HG02759 (cell line): ENCODE measurements at regions not wholly inside any gene's neighbourhood (a gene's known extent, or its start where the extent isn't known, plus 50 kb on each side); places are given as distances from the start of the nearest gene placed in this dataset.

Source experiments
- ATAC-seq: cut with Tn5 transposase; IDR thresholded peaks from one replicate; pipeline ENCODE4 v1.9.1; 2021; ENCODE audit warnings: mild to moderate bottlenecking, moderate library complexity; ENCODE audit not compliant: unreplicated experiment

DNA sequence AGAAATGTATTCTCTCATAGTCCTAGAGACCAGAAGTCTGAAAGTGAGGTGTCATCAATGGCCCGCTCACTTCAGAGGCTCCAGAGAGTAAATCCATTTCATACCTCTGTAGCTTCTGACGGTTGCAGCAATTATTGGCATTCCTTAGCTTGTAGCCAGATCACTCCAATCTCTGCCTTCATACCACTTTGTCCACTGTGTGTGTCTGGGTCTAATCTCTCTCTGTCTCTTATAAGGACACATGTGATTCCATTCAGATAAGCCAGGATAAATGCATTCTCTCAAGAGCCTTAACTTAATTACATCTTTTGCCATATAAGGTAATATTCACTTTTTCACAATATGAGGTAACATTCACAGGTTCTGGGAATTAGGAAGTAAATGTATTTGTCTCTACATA lies 365.7 kb downstream of the GXYLT1 start:
- ATAC-seq, result no peak

DNA sequence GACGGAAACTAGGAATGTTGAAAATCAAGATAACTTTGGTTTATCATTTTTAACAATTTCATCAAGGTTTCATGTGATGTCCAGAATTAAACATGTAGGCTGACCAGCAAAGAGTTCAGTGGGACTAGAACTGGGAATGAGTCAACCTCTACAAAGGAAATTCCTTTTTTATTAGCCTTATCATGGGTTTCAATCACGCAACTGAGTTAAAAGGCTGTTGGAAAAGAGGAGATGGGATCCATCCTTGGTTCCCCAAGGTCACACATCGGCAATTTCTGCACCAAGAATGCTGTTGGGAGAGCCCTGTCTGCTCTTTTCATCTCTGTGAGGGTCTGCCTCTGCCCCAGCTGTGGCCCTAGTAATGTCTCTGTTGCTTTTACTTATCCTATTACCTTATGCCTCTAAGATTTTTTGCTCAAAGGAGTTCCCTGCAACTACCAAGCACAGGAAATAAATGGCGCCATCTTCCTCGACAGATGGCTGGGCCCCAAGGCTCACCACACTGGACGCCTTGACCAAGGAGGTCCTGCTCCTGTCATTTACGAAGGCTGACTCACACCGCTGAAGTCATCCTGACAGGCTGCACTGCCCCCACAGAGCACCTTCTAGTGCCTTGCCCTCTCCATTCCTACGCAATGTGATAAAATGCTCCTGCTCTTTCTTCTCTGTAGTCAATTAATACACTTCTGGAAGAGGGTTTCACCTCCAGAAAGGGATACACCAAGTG lies 367.4 kb downstream of the GXYLT1 start:
- no peak for ATAC-seq

DNA sequence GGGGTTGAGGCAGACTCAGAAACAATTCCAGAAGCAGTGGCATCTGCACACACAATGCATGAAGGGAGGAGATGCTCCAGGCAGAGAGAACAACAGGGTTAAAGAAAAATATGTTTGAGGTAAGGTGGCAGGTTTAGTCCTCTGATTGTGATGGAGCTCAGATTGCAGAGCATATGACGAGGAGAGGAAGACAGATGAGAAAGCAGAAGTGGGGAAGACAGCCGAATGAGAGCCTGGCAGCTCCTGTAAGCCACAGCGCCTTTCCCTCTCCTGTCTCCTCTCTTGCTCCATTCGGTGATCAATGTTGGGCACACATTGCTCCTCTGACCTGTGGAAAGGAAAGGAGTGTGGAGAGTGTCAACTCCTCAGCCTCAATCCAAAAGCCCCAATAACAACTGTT lies 372.2 kb downstream of the GXYLT1 start:
- no peak for ATAC-seq

DNA sequence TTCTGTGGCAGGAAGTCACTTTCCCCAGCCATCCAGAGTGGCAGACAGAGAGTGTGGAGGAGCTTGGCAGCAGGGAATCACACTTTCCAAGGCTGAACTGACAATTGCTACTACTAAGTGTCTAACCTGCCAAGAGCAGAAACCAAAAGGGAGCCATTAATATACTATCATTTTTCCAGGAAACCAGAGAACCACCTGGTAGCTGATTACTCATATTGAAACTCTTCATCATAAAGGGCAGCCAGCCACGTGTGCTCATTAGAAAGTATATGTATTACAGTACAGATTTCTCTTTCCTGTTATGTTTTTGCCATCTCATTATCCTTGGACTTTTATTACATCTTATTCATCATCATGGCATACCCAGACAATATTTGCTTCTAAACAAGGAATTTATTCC lies 374.9 kb downstream of the GXYLT1 start:
- ATAC-seq, result peak; percentile 85

DNA sequence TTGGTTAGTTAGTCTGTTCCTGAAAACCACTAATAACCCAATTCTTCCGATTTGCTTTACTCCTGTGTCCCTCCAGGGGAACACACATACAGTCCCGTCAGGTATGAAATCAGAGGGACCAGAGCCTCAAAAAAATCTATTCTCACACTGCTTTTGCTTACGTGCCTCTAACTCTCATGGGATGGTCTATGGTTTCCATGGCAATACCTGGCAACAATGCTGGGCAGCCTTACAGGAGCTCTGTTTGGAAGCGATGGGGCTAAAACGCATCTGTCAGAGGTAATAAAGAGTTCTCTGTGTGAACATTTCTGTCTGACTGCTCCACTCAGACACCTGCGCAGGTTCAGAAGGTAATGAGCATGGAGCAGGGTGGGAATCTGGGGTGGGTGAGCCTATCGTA lies 376.2 kb downstream of the GXYLT1 start:
- ATAC-seq, result no peak

DNA sequence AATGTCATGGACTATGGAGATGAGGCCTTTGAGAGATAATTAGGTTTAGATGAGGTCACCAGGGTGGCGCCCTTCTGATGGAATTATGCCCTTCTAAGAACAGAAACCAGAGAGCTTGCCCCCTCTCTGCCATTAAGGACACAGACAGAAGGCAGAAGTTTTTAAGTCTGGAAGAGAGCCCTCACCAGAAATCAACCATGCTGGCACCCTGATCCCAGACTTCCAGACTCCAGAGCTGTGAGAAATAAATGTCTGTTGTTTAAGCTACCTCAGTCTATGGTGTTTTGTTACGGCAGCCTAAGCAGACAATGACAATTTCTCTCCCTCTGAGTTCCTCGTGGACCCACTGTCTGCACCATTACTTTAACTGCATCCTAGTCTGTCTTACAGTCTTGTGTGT lies 382.0 kb downstream of the GXYLT1 start:
- ATAC-seq, result no peak

DNA sequence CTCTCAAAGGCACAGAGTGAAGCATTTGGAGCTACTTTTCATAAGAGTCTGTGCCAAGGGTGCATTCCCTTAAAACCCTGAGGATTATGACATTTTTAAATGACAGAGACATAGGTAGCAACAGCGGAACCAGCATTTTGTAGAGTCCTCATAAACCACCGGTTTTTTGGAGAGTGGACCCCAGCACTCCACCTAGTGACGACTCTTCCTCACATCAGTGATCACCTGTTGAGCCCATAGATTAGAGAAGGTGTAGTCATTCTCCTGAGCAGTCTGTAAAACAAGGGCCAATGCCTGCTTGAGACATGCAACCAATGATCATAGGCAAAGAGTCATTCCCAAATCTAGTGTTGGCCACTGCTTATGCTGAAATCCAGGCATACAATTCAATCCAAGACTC lies 399.1 kb downstream of the GXYLT1 start:
- no peak for ATAC-seq

DNA sequence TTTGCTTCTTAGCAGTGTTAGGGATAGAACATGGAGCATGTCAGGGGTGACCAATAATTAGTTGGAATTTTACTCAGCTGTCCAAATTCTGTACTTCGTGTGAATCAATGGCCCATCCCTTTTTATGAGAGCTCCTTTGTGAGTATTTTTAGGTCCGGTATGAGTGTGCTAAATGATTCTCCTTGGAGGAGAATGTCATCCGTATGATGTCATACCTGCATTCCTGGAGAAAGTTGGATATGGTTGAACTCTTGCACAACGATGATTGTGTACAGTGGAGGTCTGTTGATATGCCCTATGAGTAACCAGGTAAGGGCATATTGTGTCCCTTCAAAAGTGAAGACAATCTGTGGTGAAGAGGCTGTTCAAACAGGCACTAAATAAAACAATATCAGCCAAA lies 400.8 kb downstream of the GXYLT1 start:
- no peak for ATAC-seq

DNA sequence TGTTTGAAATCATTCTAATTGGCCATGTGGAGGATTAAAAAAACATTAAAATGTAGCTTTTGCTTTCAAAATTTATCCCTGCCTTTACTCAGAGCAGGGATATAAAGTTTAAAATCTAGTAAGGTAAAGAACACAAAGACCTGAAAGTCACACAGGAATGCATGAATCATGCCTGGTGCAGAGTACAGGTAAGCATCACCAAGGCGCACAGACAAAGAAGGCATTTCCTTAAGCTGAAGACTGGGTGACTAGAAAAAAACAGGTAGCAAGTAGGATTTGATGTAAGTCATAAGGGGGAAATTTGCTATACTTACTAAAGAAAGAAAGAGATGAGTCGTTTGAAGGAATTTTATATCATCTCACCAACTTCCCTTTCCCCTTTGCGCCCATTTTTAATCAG lies 405.6 kb downstream of the GXYLT1 start:
- no peak for ATAC-seq

DNA sequence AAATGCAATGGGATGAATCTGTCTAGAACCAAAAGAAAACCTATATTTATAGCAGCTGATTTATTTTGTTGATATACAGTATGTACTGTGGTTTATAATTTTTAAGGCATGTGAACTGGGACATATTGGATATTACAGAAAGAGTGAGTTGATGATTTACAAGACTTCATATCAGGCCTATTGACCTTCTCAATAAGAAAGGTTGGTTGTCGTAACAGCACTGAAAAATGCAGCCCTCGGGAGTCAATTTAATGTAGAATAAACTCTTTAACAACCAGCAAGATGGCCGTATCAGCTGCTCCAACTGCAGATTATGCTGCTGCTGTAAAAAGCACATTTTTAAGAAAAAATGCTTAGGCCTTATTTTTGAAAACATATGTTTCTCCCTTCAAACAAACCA lies 407.3 kb downstream of the GXYLT1 start:
- ATAC-seq, result no peak

DNA sequence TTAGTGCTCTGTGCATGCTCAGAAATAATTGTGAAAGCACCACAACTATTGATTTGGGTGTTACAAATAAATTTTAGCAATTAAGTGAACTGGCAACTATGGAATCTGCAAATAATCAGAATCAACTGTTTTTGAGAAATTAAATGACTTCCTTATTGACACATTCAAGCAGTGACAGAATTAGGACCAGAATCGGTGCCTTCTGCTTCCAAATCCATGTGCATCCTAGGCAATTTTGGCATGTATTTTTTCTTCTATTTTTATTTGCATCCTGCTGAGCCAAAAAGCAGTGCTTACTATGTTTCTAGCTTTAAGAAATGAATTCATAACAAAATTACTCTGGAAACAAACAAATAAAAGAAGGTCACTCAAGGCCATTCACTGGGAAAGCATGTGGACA lies 408.2 kb downstream of the GXYLT1 start:
- no peak for ATAC-seq

DNA sequence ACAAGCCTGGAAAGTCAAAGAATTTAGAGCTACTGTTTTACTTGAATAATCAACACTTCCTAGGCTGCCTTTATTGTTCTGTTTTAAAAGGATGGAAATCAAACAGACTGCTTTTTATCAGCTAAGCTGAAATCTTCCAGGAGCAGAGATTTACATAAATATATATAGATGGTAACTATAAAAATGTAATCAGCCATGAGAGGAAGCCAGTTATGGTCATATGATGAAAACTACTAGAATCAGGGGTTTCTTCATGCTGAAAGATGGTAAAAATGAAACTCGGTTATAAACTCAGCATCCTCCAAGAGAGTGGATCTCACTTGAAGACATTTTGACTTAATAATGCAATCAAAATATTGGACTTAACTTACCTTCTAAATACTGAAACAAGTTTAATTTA lies 413.0 kb downstream of the GXYLT1 start:
- ATAC-seq, result no peak

DNA sequence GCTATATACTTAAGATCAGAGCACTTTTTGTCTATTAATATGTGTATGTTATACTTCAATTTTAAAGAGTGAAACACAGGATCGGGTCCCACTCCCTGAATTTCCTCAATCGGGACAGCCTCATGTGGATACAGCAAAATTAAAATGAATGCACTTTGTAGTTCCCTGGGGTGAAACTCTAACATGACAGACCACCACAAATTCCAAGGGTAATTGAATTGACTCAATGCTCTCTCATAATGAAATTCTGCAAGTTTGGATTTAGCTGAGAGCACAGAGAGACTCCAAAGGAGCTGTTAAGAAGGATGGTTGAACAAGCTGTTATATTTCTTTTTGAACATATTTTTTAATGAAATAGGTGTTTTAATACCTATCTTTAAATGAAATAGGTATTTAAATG lies 413.6 kb downstream of the GXYLT1 start:
- no peak for ATAC-seq

DNA sequence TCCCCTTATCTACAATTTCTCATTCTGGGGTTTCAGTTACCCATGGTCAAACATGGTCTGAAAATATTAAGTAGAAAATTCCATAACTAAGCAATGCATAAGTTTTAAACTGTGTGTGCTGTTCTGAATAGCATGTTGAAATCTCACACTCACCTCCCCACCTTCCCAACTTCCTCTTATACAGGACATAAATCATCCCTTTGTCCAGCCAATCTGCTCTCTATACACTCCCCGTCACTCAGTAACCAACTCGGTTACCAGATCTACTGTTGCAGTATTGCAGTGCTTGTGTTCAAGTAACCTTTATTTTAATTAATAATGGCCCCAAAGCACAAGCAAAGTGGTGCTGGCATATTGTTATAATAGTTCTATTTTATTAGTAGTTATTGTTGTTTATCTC lies 420.5 kb downstream of the GXYLT1 start:
- no peak for ATAC-seq

DNA sequence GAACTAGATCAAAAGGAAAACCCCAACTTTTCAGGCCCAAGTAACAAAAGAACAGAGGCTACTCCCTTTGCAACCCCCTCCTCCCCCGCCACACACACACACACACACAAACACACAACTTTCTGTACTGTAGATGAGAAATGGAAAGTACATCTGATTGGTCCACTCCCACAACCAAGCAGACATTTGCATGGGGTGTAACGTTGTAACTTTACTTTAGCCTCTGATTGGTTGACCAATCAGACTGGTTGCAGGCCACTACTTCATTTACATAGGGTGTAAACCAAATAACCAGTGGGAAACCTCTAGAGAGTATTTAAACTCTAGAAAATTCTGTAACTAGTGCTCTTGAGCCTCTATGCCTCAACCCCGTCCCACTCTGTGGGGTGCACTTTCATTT lies 425.5 kb downstream of the GXYLT1 start:
- ATAC-seq, result no peak

DNA sequence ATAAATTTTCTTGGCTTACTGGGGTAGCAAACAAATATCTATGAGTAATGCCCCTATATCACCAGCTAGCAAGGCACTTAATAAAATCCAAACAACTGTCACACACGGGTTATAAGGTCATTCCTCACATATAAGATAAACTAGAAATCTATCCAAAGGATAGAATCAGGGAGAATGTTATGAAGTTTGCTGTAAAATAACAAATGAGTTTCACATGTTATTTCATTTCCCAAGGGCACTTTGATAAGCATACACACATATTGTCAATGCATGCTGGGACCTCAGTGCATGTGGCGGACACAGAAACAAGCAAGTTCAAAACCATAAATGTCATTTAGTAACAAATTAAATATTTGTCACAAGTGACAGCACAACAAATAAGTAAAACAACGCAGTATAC lies 429.4 kb downstream of the GXYLT1 start:
- no peak for ATAC-seq

DNA sequence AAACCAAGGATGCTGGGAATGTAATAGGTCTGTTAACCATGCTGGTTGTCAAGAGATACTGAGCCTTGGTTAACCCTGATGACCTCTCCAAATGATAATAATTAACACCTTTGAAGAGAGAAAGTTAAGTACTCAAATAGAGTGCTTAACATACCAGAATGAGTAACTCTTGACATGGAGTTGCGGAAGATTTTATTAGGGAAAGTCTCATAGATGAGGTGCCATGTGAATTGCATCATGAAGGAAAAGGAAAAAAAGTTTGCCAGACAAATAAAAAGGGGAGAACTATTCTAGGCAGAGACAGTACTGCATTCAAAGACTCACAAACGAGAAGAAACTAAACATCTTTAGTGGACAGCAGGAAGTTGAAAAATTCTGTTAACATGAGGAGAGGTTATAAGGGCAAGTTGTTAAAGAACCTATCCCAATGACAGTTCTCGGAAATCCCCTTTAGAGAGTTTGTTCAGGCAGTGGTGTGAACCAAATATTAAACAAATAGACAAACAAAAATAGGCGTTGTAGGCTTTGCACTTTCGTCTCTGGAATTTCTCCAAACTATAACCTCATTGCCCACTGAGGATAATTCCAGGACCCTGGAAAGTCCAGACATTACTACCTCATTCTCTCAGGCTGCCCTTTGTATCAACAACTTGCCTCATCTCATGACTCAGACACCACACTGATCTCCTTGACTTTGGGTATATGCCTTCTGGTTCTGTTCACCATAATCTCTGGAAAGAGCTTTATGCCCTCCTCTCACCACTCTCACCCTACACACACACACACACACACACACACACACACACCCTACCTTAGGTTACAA lies 435.0 kb downstream of the GXYLT1 start:
- ATAC-seq, result no peak

DNA sequence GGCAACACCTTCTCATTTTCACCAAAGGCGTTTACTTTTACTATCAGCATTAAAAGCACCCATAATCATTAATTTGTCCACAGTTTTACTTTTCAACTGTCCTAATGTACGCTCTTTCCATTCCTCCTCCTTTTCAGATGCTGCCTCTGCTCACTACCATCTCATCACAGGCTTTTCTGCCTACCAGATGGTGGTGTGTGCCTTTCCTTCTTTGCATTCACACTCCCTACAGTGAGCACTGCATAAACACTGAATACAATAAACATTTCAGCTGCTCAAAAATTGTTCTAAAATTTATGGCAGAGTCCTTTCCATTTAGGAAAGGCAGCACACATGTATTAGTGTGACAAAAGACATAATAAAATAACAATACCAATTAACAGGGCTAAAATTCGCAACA lies 435.7 kb downstream of the GXYLT1 start:
- ATAC-seq, result no peak

DNA sequence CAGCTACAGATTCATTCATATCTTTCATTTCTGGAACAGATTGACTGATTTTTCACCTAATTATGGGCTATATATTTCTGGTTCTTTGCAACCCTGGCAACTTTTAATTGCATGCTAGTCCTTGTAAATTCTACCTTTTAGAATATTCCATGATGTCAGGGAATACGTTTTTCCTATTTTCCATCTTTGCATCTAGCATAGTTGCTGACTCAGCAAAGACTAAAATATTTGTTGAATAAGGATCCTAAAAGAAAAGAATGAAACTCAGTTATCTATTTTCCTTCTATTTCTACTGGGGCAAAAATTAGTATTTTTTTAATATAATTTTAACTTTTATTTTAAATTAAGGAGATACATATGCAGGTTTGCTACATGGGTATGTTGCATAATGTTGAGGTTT lies 438.3 kb downstream of the GXYLT1 start:
- ATAC-seq, result no peak

DNA sequence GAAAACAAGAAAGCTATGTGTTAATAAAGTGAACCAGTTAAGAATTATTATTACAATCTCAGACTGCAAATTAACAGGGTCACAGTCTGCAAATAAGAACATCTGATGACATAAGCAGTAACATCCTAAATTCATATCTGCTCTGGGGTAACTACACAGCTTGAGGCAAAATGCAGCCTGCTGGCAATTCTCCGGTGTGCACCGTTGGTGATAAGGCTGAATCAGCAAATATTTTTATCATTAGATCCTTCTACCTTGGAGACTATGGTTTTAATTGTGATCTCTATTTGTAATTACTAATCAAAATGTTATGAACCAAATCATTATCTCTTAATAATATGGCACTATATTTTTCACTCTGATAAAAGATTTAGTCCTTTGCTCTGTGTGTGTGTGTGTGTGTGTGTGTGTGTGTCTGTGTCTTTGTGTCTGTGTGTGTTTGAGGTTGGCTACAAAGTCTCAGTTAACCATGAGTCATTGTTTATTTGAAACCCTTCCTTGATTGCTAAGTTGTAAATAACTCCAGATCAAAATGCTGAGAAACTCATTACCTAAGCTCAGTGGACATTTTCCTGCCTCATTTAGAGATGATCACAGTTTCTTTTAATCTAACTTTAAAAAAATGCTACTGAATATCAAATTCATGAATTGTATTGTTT lies 442.6 kb downstream of the GXYLT1 start:
- no peak for ATAC-seq

DNA sequence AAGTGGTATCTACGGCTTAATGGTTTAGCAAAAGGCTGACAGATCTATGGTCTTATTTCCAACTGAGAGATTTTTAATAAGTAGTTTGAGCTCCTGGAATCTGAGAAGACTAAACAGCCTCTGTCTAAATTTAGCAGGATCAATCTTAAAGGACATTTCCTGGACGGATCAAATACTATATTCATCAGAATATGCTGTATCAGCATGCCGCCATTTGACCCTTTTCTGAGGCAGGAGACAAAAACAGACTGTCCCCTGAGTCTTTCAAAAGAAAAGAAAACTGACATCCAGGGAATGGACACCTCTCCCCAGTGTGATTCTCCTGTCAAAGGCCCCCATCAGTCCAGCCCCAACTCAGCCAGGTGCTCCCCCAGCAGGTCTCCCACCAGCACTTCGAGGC lies 443.7 kb downstream of the GXYLT1 start:
- no peak for ATAC-seq

DNA sequence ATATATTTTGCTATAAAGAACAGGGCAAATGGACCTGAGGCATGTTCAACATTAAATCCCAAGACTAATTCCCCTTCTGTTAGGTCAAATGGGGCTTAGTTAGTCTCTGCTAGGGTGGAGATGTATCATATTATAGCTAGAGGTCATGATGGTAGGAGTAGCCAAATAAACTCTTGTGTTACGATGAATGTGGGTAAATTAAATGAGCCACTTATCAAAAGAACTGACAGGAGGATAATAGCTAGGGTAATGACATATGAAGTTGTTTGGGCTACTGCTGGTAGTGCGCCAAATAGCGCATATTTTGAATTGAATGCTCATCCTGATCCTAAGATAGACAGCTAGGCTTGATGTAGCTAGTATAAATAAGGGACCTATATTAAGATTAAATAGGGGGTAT lies 445.0 kb downstream of the GXYLT1 start:
- no peak for ATAC-seq
